ENCODE measurements at regions not wholly inside any gene's neighbourhood (a gene's known extent, or its start where the extent isn't known, plus 50 kb on each side); places are given as distances from the start of the nearest gene placed in this dataset.

DNA sequence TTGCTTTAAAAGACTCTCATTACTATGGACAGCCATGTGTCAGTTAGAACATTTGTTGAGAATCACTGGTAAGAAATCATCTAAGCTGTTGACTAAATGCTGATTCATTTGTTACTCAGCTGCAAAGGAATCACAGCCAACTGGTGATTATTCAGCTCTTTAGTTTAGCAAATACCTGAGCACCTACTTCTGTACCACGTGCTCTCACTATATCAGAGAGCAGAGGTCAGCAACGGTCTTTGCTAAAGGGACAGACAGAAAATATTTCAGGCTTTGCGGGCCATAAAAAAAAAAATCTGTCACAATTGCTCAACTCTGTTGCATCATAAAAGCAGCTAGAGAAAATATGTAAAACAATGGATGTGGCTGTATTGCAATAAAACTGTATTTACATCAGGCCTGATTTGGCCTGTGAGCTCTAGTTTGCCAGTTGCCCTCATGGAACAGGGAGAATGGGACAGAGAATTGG is 377.6 kb downstream of the DNAH5 start:
- no peak for TF ChIP-seq CTCF (IDR thresholded peaks at IDR 0.05)
- no peak for TF ChIP-seq POLR2A (IDR thresholded peaks at IDR 0.05)

Data from body of pancreas (tissue), 4 donors.